NT2/D1 (cell line): ENCODE measurements at regions not wholly inside any gene's neighbourhood (a gene's known extent, or its start where the extent isn't known, plus 50 kb on each side); places are given as distances from the start of the nearest gene placed in this dataset.

Experiments used
- SUZ12 ChIP-seq: IDR thresholded peaks from 2 replicates; pipeline ENCODE4 v1.6.1; 2011; ENCODE audit not compliant: insufficient read length, insufficient read depth; ENCODE audit errors: extremely low read depth
- YY1 ChIP-seq: IDR thresholded peaks from 2 replicates; pipeline ENCODE4 v1.6.1; 2011; ENCODE audit not compliant: insufficient read length, insufficient read depth
- ZNF274 ChIP-seq: IDR thresholded peaks from 2 replicates; pipeline ENCODE4 v1.6.1; 2011; ENCODE audit warnings: mild to moderate bottlenecking, low read depth, low read length

DNA sequence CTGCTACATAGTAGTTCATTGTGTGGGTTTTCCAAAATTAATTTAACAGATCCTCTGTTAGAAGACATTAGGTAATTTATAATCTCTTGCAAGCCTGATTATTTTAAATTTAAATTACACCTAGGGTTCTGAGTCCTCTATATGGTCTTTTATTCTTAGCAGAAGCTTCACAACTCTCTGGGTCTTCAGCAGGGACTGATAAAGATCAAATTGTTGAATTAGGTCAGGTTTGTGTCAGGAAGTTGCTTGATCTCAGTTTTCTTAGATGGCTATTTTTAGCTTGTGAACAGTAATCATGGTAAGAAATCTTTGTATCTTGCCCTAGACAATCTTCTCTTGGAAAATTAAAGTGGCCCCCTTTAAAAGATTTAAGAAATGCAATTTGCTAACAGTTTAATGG lies 183.1 kb upstream of the HDAC9 start:
- no peak for TF ChIP-seq SUZ12
- TF ChIP-seq ZNF274 = no peak
- no peak for TF ChIP-seq YY1
